SK-N-SH (cell line): ENCODE measurements at regions not wholly inside any gene's neighbourhood (a gene's known extent, or its start where the extent isn't known, plus 50 kb on each side); places are given as distances from the start of the nearest gene placed in this dataset.

Experiments used
- EZH2phosphoT487 ChIP-seq: fragments of 200-600 bp; sonication (generic); IDR thresholded peaks from 2 replicates; pipeline ENCODE4 v1.6.1; 2017; ENCODE audit warnings: low read depth, mixed run types, mild to moderate bottlenecking, antibody characterized with exemption, moderate library complexity, borderline replicate concordance
- TF ChIP-seq, protein P1 (sequence below): fragments of 200-600 bp; sonication (generic); IDR thresholded peaks from 2 replicates; pipeline ENCODE4 v1.6.1; 2017; ENCODE audit warnings: antibody characterized with exemption, mild to moderate bottlenecking, moderate library complexity

DNA sequence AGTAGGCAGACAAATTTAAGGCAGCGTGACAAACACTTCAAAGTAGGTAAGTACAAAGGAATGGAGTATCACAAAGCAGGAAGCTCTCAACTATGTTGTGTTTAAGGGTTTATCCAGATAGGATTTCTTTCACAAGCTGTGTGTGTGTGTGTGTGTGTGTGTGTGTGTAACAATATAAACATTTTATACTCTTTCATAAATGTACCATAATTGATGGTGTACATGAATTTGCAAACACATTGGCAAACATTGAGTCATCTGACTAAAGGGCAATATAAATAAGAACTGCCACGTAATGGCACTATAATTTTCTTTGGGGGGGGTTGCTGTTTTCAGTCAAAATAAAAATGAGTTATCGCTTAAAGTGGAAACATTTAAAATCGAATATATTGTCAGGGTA is 1004.4 kb upstream of the DDX18 start:
- TF ChIP-seq EZH2phosphoT487: no peak
- TF ChIP-seq, protein P1, sequence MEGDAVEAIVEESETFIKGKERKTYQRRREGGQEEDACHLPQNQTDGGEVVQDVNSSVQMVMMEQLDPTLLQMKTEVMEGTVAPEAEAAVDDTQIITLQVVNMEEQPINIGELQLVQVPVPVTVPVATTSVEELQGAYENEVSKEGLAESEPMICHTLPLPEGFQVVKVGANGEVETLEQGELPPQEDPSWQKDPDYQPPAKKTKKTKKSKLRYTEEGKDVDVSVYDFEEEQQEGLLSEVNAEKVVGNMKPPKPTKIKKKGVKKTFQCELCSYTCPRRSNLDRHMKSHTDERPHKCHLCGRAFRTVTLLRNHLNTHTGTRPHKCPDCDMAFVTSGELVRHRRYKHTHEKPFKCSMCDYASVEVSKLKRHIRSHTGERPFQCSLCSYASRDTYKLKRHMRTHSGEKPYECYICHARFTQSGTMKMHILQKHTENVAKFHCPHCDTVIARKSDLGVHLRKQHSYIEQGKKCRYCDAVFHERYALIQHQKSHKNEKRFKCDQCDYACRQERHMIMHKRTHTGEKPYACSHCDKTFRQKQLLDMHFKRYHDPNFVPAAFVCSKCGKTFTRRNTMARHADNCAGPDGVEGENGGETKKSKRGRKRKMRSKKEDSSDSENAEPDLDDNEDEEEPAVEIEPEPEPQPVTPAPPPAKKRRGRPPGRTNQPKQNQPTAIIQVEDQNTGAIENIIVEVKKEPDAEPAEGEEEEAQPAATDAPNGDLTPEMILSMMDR: no peak
